Loucy (cell line): ENCODE measurements at regions not wholly inside any gene's neighbourhood (a gene's known extent, or its start where the extent isn't known, plus 50 kb on each side); places are given as distances from the start of the nearest gene placed in this dataset.

Source experiments
- H2AFZ ChIP-seq: fragments of 200-600 bp; sonication (generic); 2 replicates; pipeline ENCODE4 v1.6.0; 2016; ENCODE audit warnings: antibody characterized with exemption, mild to moderate bottlenecking, low read length, moderate library complexity
- H3F3A ChIP-seq: fragments of 200-600 bp; 2 replicates; pipeline ENCODE4 v1.6.0; 2016; ENCODE audit warnings: antibody characterized with exemption, low read depth, mild to moderate bottlenecking
- H3K27me3 ChIP-seq: fragments of 200-600 bp; sonication (generic); 2 replicates; pipeline ENCODE4 v1.6.1; 2014; ENCODE audit warnings: low read length, mild to moderate bottlenecking; ENCODE audit not compliant: insufficient read depth, poor library complexity, severe bottlenecking
- H3K36me3 ChIP-seq: fragments of 200-600 bp; sonication (generic); 2 replicates; pipeline ENCODE4 v1.6.1; 2016; ENCODE audit warnings: low read length; ENCODE audit not compliant: insufficient read depth
- H3K4me1 ChIP-seq: fragments of 200-600 bp; sonication (generic); 2 replicates; pipeline ENCODE4 v1.5.1; 2014; ENCODE audit warnings: low read length, mild to moderate bottlenecking; ENCODE audit not compliant: insufficient read depth, poor library complexity, severe bottlenecking
- H3K4me2 ChIP-seq: fragments of 200-600 bp; sonication (generic); 2 replicates; pipeline ENCODE4 v1.6.0; 2014; ENCODE audit warnings: antibody characterized with exemption, low read length, low read depth, mild to moderate bottlenecking; ENCODE audit not compliant: poor library complexity, severe bottlenecking
- H3K4me3 ChIP-seq: fragments of 200-600 bp; sonication (generic); 2 replicates; pipeline ENCODE4 v1.5.1; 2014; ENCODE audit warnings: low read length, mild to moderate bottlenecking, mixed read lengths; ENCODE audit not compliant: poor library complexity, severe bottlenecking
- H3K79me2 ChIP-seq: fragments of 200-600 bp; sonication (generic); 2 replicates; pipeline ENCODE4 v1.6.1; 2014; ENCODE audit warnings: low read length; ENCODE audit not compliant: insufficient read depth
- H3K9ac ChIP-seq: fragments of 200-600 bp; sonication (generic); 2 replicates; pipeline ENCODE4 v1.6.0; 2014; ENCODE audit warnings: mild to moderate bottlenecking, low read depth, low read length, moderate library complexity; ENCODE audit not compliant: poor library complexity, severe bottlenecking
- H3K9me2 ChIP-seq: fragments of 200-600 bp; sonication (generic); replicated peaks from 2 replicates; pipeline ENCODE4 v1.6.1; 2016; ENCODE audit warnings: low read depth, low read length, mixed read lengths
- H3K9me3 ChIP-seq: fragments of 200-600 bp; sonication (generic); 2 replicates; pipeline ENCODE4 v1.6.1; 2014; ENCODE audit warnings: mild to moderate bottlenecking, antibody characterized with exemption, low read length, low read depth; ENCODE audit not compliant: insufficient read depth
- H4K20me1 ChIP-seq: fragments of 200-600 bp; sonication (generic); 2 replicates; pipeline ENCODE4 v1.6.0; 2014; ENCODE audit warnings: antibody characterized with exemption, low read length, mild to moderate bottlenecking; ENCODE audit not compliant: insufficient read depth, poor library complexity, severe bottlenecking
- EZH2phosphoT487 ChIP-seq: fragments of 200-600 bp; IDR thresholded peaks from 2 replicates; pipeline ENCODE4 v1.6.1; 2018; ENCODE audit warnings: antibody characterized with exemption, mild to moderate bottlenecking, moderate library complexity, borderline replicate concordance
- TF ChIP-seq, protein P1 (sequence below): fragments of 200-600 bp; sonication (generic); conservative IDR thresholded peaks from 2 replicates; pipeline ENCODE4 v1.5.1; 2014; ENCODE audit warnings: mild to moderate bottlenecking, antibody characterized with exemption, low read length

DNA sequence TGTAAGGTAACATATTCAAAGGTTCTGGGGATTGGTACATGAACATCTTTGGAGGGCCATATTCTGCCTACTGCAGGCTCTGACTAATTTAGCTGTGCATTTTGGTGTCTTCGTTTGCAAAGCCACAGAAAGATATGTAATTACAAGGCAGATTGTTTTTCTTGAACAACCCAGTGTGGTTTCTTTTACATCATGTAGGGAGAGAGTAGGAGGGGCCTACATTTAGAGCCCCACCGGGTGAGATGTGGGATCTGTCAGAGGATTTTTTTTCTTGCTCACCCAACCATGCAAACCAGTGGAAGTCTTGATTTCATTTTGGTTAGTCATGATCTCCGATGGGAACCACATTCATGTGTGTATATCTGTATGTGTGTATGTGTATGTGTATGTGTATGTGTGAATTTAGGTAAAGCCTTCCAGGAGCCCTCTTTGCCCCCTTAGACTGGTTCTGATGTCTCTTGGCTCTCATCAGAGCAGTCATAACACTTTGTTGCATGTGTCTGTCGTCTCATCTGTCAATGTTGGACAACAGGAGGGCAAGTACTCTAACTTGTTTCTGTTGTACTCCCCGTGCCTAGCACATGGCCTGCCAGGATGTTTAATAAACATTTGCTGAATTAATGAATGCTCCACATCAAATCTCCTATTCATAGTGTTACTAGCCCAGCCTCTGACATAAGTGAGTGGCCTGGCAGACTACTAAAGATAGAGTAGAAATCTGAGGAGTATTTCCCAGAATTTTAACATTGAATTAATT lies 239.9 kb downstream of the MTX2 start:
- Histone ChIP-seq H3K4me3 (no peak overlapping the region), H3K79me2 (no peaks in the 10 kb centered on the region), H2AFZ (no peak overlapping the region), H3F3A (no peaks in the 10 kb centered on the region), H3K9me2 (no peaks in the 10 kb centered on the region), H3K27me3 (peaks cover 7% of the 10 kb centered on the region), H3K9ac (no peak overlapping the region), H3K36me3 (no peaks in the 10 kb centered on the region), H4K20me1 (no peaks in the 10 kb centered on the region), H3K9me3 (no peaks in the 10 kb centered on the region), H3K4me1 (peaks cover 9% of the 10 kb centered on the region), H3K4me2 (no peak overlapping the region)
- TF ChIP-seq EZH2phosphoT487, result no peak
- TF ChIP-seq, protein P1, sequence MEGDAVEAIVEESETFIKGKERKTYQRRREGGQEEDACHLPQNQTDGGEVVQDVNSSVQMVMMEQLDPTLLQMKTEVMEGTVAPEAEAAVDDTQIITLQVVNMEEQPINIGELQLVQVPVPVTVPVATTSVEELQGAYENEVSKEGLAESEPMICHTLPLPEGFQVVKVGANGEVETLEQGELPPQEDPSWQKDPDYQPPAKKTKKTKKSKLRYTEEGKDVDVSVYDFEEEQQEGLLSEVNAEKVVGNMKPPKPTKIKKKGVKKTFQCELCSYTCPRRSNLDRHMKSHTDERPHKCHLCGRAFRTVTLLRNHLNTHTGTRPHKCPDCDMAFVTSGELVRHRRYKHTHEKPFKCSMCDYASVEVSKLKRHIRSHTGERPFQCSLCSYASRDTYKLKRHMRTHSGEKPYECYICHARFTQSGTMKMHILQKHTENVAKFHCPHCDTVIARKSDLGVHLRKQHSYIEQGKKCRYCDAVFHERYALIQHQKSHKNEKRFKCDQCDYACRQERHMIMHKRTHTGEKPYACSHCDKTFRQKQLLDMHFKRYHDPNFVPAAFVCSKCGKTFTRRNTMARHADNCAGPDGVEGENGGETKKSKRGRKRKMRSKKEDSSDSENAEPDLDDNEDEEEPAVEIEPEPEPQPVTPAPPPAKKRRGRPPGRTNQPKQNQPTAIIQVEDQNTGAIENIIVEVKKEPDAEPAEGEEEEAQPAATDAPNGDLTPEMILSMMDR, result no peak

DNA sequence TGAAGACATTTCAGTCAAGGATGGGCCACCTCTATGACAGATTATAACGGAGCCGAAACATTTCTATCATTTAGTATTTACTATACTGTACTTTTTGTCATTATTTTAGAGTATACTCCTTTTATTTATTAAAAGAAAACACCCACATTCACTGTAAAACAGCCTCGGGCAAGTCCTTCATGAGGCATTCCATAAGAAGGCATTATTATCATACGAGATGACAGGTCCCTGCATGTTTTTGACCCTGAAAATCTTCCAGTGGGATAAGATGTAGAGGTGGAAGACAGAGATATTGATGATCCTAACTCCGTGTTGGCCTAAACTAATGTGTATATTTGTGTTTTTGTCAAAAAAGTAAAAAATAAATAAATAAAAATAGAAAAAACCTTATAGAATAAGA lies 245.0 kb downstream of the MTX2 start:
- no peak for TF ChIP-seq EZH2phosphoT487
- TF ChIP-seq, protein P1, result no peak
- Histone ChIP-seq H3K9me2 (no peaks in the 10 kb centered on the region), H3K27me3 (no peaks in the 10 kb centered on the region), H3K4me2 (no peak overlapping the region), H3K4me1 (peaks cover 15% of the 10 kb centered on the region), H3K4me3 (no peak overlapping the region), H2AFZ (no peak overlapping the region), H3K9me3 (no peaks in the 10 kb centered on the region), H3K9ac (no peak overlapping the region), H4K20me1 (no peaks in the 10 kb centered on the region), H3K36me3 (no peaks in the 10 kb centered on the region), H3F3A (no peaks in the 10 kb centered on the region), H3K79me2 (no peaks in the 10 kb centered on the region)

DNA sequence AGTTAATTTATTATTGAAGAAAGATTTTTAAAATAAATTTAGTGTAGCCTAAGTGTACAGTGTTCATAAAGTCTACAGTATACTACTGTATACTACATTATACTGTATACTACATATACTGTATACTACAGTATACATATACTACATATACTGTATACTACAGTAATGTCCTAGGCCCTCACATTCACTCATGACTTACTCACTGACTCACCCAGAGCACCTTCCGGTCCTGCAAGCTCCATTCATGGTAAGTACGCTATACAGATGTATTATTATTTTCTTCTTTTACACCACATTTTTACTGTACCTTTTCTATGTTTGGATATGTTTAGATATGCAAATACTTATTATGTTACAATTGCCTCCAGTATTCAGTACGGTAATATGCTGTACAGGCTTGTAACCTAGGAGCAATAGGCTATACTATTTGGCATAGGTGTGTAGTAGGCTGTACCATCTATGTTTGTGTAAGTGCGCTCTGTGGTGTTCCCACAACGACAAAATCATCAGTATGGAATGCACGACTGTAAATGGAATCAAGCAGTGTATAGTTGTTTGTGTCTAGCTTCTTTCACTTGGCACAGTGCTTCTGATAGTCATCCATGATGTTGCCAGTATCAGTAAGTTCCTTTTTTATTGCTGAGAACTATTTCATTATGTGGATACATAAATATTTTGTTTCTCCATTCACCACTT lies 245.7 kb downstream of the MTX2 start:
- Histone ChIP-seq H3K9me3 (no peaks in the 10 kb centered on the region), H2AFZ (no peak overlapping the region), H3K4me3 (no peak overlapping the region)

More for the DNA sequence above, 245.7 kb downstream of the MTX2 start:
- H3F3A ChIP-seq, result no peaks in the 10 kb centered on the region
- no peaks in the 10 kb centered on the region for H4K20me1 ChIP-seq
- H3K9ac ChIP-seq, result no peak overlapping the region
- H3K36me3 ChIP-seq, result no peaks in the 10 kb centered on the region
- TF ChIP-seq, protein P1, result no peak
- no peak for TF ChIP-seq EZH2phosphoT487
- H3K4me2 ChIP-seq, result no peak overlapping the region
- no peaks in the 10 kb centered on the region for H3K79me2 ChIP-seq
- peaks cover 14% of the 10 kb centered on the region for H3K4me1 ChIP-seq
- no peaks in the 10 kb centered on the region for H3K9me2 ChIP-seq
- H3K27me3 ChIP-seq, result no peaks in the 10 kb centered on the region
